GM11168 (cell line): ENCODE measurements at regions not wholly inside any gene's neighbourhood (a gene's known extent, or its start where the extent isn't known, plus 50 kb on each side); places are given as distances from the start of the nearest gene placed in this dataset.
"Not testable (repeated sequence)": the region's sequence is repeated elsewhere in the genome, so short reads cannot be mapped to it uniquely, and the experiment has no call there.

ENCODE experiments used
- in situ Hi-C: fragments of 300-500 bp; cut with MboI; formaldehyde crosslinking; loops from one replicate; pipeline ENCODE4 v1.12.0; 2022; ENCODE audit warnings: low sequenced_read_pairs; ENCODE audit not compliant: unreplicated experiment

DNA sequence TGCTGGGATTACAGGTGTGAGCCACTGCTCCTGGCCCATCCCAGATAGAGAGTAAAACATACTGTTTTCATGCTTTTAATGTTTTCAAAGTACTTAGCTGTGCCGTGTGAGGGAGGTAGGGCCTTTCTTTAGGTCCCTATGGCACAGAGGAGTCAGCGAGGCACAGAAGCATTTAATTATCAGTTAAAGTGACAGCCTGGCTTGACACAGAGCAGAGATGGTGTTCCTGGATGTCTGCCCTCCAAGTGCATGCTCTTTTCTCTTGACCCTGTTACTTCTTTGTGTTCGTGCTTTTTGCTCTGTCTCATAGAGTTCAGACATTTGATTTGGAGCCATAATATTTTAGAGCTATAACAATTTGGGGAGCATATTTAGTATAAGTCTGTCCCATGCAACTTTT is 199.5 kb downstream of the ANKRD36 start:
- in situ Hi-C loops = not testable (repeated sequence)

DNA sequence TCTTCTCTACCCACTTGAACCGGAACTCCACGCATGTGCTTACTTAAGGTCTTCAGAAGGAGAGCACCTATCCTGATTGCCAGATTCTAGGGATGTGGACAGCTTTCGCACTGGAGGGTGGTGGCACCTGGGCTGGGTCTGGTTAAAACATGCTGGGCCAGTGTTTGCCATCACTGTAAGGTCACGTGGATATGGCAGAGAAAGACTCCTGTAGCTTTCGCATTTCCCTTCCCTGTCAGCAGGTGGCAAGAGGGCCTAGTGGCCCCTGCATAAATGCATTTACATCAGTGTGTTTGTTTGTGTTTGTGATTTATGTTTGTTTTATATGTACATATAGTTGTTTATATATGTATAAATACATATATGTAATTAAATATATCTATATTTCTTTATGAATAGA is 192.5 kb downstream of the ANKRD36 start:
- in situ Hi-C loops = not testable (repeated sequence)

DNA sequence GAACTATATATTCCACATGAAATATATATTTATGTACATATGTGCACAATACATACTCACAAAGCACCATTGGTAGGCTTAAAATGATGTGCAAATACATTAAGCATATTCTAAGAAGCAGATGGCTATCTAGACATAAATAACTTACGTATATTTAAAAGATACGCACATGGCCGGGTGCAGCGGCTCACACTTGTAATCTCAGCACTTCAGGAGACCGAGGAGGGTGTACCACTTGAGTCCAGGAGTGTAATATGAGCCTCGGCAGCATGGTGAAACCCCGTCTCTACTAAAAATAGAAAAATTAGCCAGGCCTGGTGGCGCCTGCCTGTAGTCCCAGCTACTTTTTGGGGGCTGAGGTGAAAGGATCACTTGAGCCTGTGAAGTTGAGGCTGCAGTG is 189.9 kb downstream of the ANKRD36 start:
- in situ Hi-C loops = not testable (repeated sequence)

- in situ Hi-C loops = not testable (repeated sequence)
Measured at GRCh38 chr2:97301771-97302170, 188.8 kb downstream of the ANKRD36 start.
